ENCODE measurements at regions not wholly inside any gene's neighbourhood (a gene's known extent, or its start where the extent isn't known, plus 50 kb on each side); places are given as distances from the start of the nearest gene placed in this dataset.
A peak's percentile ranks its signal among the peaks of the same experiment; 100 is the strongest.

DNA sequence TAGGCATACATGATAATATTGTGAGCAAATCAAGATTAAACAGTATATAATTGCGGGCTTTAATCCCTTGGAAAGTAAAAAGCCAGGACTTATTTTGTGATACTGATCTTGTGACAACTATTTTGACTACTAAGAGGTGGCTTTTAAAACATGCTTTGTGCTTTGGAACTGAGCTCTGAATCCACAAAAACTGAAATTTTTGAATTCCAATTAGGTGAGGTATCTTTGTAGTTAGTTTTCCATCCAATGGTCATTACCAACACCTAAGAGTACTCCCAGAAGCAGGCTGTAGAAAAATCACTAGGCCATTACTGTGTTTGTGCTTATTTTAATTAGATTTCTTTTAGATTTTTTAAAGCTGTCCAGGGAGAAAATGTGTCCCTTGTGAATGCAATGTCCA lies 559.5 kb upstream of the WWC1 start:
- Histone ChIP-seq H3K27me3 (ENCODE audit: control insufficient read depth, insufficient read depth, low read length) (no peaks in the 10 kb centered on the region), H3K36me3 (ENCODE audit: control insufficient read depth, insufficient read depth, low read length) (no peaks in the 10 kb centered on the region), H3K4me3 (ENCODE audit: low read depth, low read length) (no peak overlapping the region)
- FAIRE-seq (no peak), DNase-seq (ENCODE audit: low read depth) (no peak)
- TF ChIP-seq, protein P1, sequence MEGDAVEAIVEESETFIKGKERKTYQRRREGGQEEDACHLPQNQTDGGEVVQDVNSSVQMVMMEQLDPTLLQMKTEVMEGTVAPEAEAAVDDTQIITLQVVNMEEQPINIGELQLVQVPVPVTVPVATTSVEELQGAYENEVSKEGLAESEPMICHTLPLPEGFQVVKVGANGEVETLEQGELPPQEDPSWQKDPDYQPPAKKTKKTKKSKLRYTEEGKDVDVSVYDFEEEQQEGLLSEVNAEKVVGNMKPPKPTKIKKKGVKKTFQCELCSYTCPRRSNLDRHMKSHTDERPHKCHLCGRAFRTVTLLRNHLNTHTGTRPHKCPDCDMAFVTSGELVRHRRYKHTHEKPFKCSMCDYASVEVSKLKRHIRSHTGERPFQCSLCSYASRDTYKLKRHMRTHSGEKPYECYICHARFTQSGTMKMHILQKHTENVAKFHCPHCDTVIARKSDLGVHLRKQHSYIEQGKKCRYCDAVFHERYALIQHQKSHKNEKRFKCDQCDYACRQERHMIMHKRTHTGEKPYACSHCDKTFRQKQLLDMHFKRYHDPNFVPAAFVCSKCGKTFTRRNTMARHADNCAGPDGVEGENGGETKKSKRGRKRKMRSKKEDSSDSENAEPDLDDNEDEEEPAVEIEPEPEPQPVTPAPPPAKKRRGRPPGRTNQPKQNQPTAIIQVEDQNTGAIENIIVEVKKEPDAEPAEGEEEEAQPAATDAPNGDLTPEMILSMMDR (IDR thresholded peaks at IDR 0.05; ENCODE audit: insufficient read depth, low read length, severe bottlenecking) = no peak

DNA sequence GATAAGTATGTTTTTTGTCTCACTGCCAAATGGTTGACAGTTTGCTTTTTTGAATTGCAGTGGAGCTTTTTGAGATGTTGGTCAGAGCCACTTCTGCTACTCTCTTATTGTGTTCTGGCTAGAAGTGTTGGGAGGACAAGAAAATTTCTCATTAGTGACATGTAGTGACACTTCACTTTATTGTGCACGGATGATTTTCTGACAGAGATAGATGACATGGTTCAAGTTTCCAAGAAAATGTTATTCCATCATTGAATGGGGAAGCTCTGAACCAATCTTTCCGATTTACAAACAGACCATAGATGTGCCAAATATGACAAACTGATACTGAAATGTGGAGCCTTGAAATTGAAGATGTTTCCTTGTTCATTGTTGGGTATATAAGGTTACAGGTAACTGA lies 558.9 kb upstream of the WWC1 start:
- Histone ChIP-seq H3K36me3 (ENCODE audit: control insufficient read depth, insufficient read depth, low read length) (no peaks in the 10 kb centered on the region), H3K27me3 (ENCODE audit: control insufficient read depth, insufficient read depth, low read length) (no peaks in the 10 kb centered on the region), H3K4me3 (ENCODE audit: low read depth, low read length) (no peak overlapping the region)
- TF ChIP-seq, protein P1 (IDR thresholded peaks at IDR 0.05; ENCODE audit: insufficient read depth, low read length, severe bottlenecking) = no peak
- no peak for DNase-seq (ENCODE audit: low read depth)
- no peak for FAIRE-seq

DNA sequence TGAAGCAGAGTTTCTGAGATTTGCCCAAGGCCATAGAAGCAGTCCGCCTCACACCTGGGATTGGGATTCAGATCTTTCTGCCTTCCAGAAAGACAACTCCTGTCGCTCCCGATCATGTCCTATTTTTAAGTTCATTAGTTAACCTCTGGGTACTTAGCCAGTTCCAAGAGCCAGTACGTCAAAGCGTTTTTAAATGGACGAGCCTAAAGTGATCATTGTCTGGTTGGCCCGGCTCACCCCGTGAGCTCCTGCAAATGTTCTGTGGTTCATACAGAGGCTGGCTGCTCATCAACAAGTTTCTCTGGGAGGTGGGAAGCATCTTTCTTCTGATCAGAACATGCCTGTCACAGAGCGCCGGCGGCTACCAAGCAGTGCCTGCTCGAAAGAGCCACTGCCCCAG lies 554.5 kb upstream of the WWC1 start:
- no peaks in the 10 kb centered on the region for H3K36me3 ChIP-seq (ENCODE audit: control insufficient read depth, insufficient read depth, low read length)
- no peaks in the 10 kb centered on the region for H3K27me3 ChIP-seq (ENCODE audit: control insufficient read depth, insufficient read depth, low read length)
- FAIRE-seq (no peak), DNase-seq (ENCODE audit: low read depth) (no peak)
- TF ChIP-seq, protein P1 (IDR thresholded peaks at IDR 0.05; ENCODE audit: insufficient read depth, low read length, severe bottlenecking) = no peak
- H3K4me3 ChIP-seq (ENCODE audit: low read depth, low read length) = no peak overlapping the region

DNA sequence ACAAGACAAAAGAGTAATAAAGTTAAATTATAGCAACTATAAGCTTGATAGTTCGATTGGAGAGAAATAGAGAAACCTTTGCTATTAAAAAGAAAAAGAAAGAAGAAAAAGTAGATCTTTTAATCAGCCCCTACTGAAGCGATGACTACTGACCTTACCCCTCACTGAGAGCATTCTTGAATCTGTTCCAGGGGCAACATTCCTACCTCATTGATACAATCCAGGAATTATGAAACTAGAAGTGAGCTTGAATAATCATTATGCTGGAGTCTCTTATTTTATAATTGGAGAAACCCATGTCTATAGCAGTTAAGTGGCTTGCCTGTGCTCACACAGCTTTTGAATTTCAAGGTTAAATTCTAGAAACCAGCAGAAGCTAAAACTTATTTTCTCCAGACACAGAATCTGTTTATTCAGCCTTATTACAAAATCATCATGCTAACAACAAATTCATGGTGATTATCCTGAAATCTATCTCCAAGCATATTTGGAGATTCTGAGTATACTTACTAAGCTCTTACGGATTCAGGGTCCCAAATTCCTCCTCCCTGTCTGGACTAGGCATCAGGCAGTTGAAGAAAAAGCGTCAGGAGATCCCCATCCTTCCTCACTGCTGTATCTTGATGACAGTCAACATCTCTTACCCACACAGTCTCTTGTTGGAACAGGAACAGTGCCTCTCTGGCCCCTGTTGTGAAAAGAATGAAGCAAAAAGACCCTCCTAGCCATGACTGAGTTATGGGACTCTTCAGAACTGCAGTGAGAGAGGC lies 547.6 kb upstream of the WWC1 start:
- no peak for FAIRE-seq
- TF ChIP-seq, protein P1 (IDR thresholded peaks at IDR 0.05; ENCODE audit: insufficient read depth, low read length, severe bottlenecking) = no peak
- Histone ChIP-seq H3K27me3 (ENCODE audit: control insufficient read depth, insufficient read depth, low read length) (no peaks in the 10 kb centered on the region), H3K4me3 (ENCODE audit: low read depth, low read length) (no peak overlapping the region), H3K36me3 (ENCODE audit: control insufficient read depth, insufficient read depth, low read length) (no peaks in the 10 kb centered on the region)
- DNase-seq (ENCODE audit: low read depth) = peak; percentile 91

DNA sequence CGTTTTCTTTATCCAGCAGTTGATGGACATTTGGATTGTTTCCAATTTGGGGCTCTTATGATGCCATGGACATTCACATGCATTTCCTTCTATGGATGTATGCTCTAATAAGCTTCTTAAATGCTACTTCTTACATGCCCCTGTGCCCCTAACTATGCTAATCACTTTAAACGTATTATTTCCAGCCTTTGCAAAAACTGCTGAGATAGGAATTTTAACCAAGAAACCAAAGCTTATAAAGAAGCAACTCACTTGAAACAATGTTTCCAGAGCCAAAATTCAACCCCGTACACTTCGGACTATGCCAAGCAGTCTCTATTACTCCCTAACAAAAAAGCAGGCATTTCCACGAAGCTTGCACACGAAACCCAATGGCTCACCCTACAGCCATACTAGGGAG lies 545.6 kb upstream of the WWC1 start:
- TF ChIP-seq, protein P1 (IDR thresholded peaks at IDR 0.05; ENCODE audit: insufficient read depth, low read length, severe bottlenecking) = no peak
- H3K4me3 ChIP-seq (ENCODE audit: low read depth, low read length) = no peak overlapping the region
- DNase-seq (ENCODE audit: low read depth) = no peak
- no peak for FAIRE-seq
- H3K27me3 ChIP-seq (ENCODE audit: control insufficient read depth, insufficient read depth, low read length) = no peaks in the 10 kb centered on the region
- H3K36me3 ChIP-seq (ENCODE audit: control insufficient read depth, insufficient read depth, low read length) = no peaks in the 10 kb centered on the region

DNA sequence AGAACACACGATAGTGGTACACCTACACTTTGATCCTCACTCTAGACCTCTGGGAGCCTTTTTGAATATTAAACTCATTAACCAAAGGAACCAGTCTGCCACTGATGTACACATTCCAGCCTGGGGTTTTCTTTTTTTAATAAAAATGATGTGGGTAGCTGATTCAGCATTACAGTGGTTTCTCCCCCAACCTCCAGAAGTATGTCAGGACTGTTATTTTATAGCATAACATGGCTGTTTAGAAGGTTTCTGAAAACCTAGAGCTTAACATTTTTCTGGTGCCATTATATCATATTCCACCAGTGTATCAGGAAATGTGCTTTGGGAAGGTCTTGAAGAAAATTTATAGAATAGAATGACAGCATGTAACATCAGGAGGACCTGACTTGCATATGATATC lies 540.9 kb upstream of the WWC1 start:
- FAIRE-seq = no peak
- H3K27me3 ChIP-seq (ENCODE audit: control insufficient read depth, insufficient read depth, low read length) = no peaks in the 10 kb centered on the region
- TF ChIP-seq, protein P1 (IDR thresholded peaks at IDR 0.05; ENCODE audit: insufficient read depth, low read length, severe bottlenecking) = no peak
- H3K36me3 ChIP-seq (ENCODE audit: control insufficient read depth, insufficient read depth, low read length) = no peaks in the 10 kb centered on the region
- DNase-seq (ENCODE audit: low read depth) = no peak
- H3K4me3 ChIP-seq (ENCODE audit: low read depth, low read length) = no peak overlapping the region

Data from bronchial epithelial cell (primary cell).